HCT116 (cell line): ENCODE measurements at regions not wholly inside any gene's neighbourhood (a gene's known extent, or its start where the extent isn't known, plus 50 kb on each side); places are given as distances from the start of the nearest gene placed in this dataset.

ENCODE experiments used
- ATAC-seq: fragments of 200-7000 bp; cut with Tn5 transposase; 2 replicates; pipeline ENCODE4 v1.9.1; 2020; ENCODE audit warnings: mild to moderate bottlenecking, moderate library complexity
- BruUV-seq: library from RNA; stranded (reverse); fragments of 400-500 nt; replicated peaks from 2 replicates; lab custom pipeline; 2021; lab: Mats Ljungman, UMichigan
- CTCF ChIA-PET: fragments of 300-600 bp; sonication (Branson Sonifier 250); formaldehyde crosslinking; loops from one replicate; lab custom pipeline; 2021; ENCODE audit warnings: antibody characterized with exemption; lab: Charles Lee
- POLR2A ChIA-PET: fragments of 300-600, 350-600 bp; sonication (Branson Sonifier 250); formaldehyde crosslinking; loops from one replicate; lab custom pipeline; 2021; ENCODE audit warnings: antibody characterized with exemption; lab: Charles Lee
- RAD21 ChIA-PET, 2 experiments: fragments of 300-600 bp; sonication (Branson Sonifier 250); formaldehyde crosslinking; loops; one replicate each; lab custom pipeline; 2023; ENCODE audit warnings: low total read pairs in 2 of 2; ENCODE audit not compliant: uncharacterized antibody in 2 of 2, unreplicated experiment in 2 of 2, low non-redundant PET in 1 of 2; lab: Charles Lee
- DNase-seq: peaks from one replicate; pipeline ENCODE4 v3.0.0-alpha.2; 2010; ENCODE audit warnings: low read depth, low spot score
- H2AFZ ChIP-seq: fragments of 200-600 bp; shearing (Covaris generic), sonication (generic); 2 replicates; pipeline ENCODE4 v1.6.1; 2017; ENCODE audit warnings: low read depth, mixed run types, mixed read lengths, antibody characterized with exemption, low read length; ENCODE audit not compliant: poor library complexity, severe bottlenecking
- H3K27ac ChIP-seq: 2 replicates; pipeline ENCODE4 v1.5.1; 2012; ENCODE audit warnings: low read depth, low read length
- H3K27me3 ChIP-seq: fragments of 200-600 bp; sonication (generic); 2 replicates; pipeline ENCODE4 v1.6.1; 2016; ENCODE audit warnings: mixed run types, low read length, mixed read lengths; ENCODE audit not compliant: insufficient read depth
- H3K36me3 ChIP-seq, 2 experiments: fragments of 200-500 bp in 1 of 2; fragments of 200-600 bp in 1 of 2; sonication (Bioruptor generic) in 1 of 2; sonication (generic) in 1 of 2; 2 replicates each; pipeline versions ENCODE4 v1.5.1 to v1.6.1; 2014 to 2016; ENCODE audit warnings: low read length in 2 of 2, inconsistent platforms in 1 of 2, mixed read lengths in 1 of 2, mixed run types in 1 of 2; ENCODE audit not compliant: insufficient read depth in 2 of 2, control insufficient read depth in 1 of 2
- H3K4me1 ChIP-seq, 2 experiments: fragments of 200-600 bp in 1 of 2; sonication (generic) in 1 of 2; 2 replicates each; pipeline versions ENCODE4 v1.5.1 to v1.6.1; 2012 to 2017; ENCODE audit warnings: low read length in 2 of 2, inconsistent platforms in 1 of 2, mild to moderate bottlenecking in 1 of 2, mixed read lengths in 1 of 2, mixed run types in 1 of 2, moderate library complexity in 1 of 2; ENCODE audit not compliant: insufficient read depth in 2 of 2, control insufficient read depth in 1 of 2
- H3K4me2 ChIP-seq: fragments of 200-600 bp; sonication (generic); 2 replicates; pipeline ENCODE4 v1.6.1; 2017; ENCODE audit warnings: mixed run types, low read length, mixed read lengths
- H3K4me3 ChIP-seq, 2 experiments: fragments of 200-600 bp in 1 of 2; sonication (generic) in 1 of 2; replicated peaks in 1 of 2; 2 replicates each; pipeline ENCODE4 v1.5.1; 2011 to 2016; ENCODE audit warnings: low read length in 2 of 2, control low read depth in 1 of 2, low read depth in 1 of 2, mild to moderate bottlenecking in 1 of 2, mixed read lengths in 1 of 2, mixed run types in 1 of 2
- H3K79me2 ChIP-seq: fragments of 200-600 bp; sonication (generic); 2 replicates; pipeline ENCODE4 v1.6.1; 2017; ENCODE audit warnings: mild to moderate bottlenecking, mixed run types, low read length, moderate library complexity, mixed read lengths; ENCODE audit not compliant: insufficient read depth
- H3K9ac ChIP-seq: fragments of 200-600 bp; sonication (generic); 2 replicates; pipeline ENCODE4 v1.6.1; 2016; ENCODE audit warnings: low read length, mixed read lengths
- H3K9me2 ChIP-seq: fragments of 200-600 bp; sonication (generic), shearing (Covaris generic); 2 replicates; pipeline ENCODE4 v1.6.1; 2017; ENCODE audit warnings: mixed run types, mild to moderate bottlenecking, moderate library complexity; ENCODE audit not compliant: insufficient read depth
- H3K9me3 ChIP-seq, 2 experiments: fragments of 200-500 bp in 1 of 2; fragments of 200-600 bp in 1 of 2; sonication (Bioruptor generic) in 1 of 2; sonication (generic) in 1 of 2; 2 replicates each; pipeline ENCODE4 v1.6.1; 2014 to 2017; ENCODE audit warnings: low read length in 2 of 2, mixed read lengths in 2 of 2, inconsistent platforms in 1 of 2, low read depth in 1 of 2, mild to moderate bottlenecking in 1 of 2, mixed run types in 1 of 2, moderate library complexity in 1 of 2; ENCODE audit not compliant: control insufficient read depth in 1 of 2, insufficient read depth in 1 of 2
- H4K20me1 ChIP-seq: fragments of 200-600 bp; sonication (generic), shearing (Covaris generic); 2 replicates; pipeline ENCODE4 v1.6.1; 2017; ENCODE audit warnings: mixed run types, mild to moderate bottlenecking, moderate library complexity; ENCODE audit not compliant: insufficient read depth
- CEBPB ChIP-seq: IDR thresholded peaks from 2 replicates; pipeline ENCODE4 v1.6.1; 2012; ENCODE audit warnings: low read depth
- EGR1 ChIP-seq: IDR thresholded peaks from 2 replicates; pipeline ENCODE4 v1.6.1; 2012; ENCODE audit warnings: low read depth
- POLR2AphosphoS5 ChIP-seq: IDR thresholded peaks from 2 replicates; pipeline ENCODE4 v1.6.1; 2011; ENCODE audit warnings: mild to moderate bottlenecking, low read depth, low read length, moderate library complexity
- RAD21 ChIP-seq: IDR thresholded peaks from 2 replicates; pipeline ENCODE4 v1.6.1; 2012; ENCODE audit warnings: low read depth, mild to moderate bottlenecking
- SIN3A ChIP-seq: IDR thresholded peaks from 2 replicates; pipeline ENCODE4 v1.6.1; 2012; ENCODE audit warnings: low read depth
- SP1 ChIP-seq: IDR thresholded peaks from 2 replicates; pipeline ENCODE4 v1.6.1; 2012; ENCODE audit warnings: low read depth
- SRF ChIP-seq: IDR thresholded peaks from 2 replicates; pipeline ENCODE4 v1.6.1; 2012; ENCODE audit warnings: low read depth
- TCF7L2 ChIP-seq: IDR thresholded peaks from 2 replicates; pipeline ENCODE4 v1.7.0; 2011; ENCODE audit warnings: borderline replicate concordance, inconsistent platforms; ENCODE audit not compliant: insufficient read depth, insufficient read length; ENCODE audit errors: extremely low read depth
- YY1 ChIP-seq: IDR thresholded peaks from 2 replicates; pipeline ENCODE4 v1.6.1; 2011; ENCODE audit warnings: low read length, low read depth, moderate library complexity, mild to moderate bottlenecking; ENCODE audit not compliant: insufficient replicate concordance; ENCODE audit errors: extremely low read depth
- ZFX ChIP-seq: fragments of 450-650 bp; IDR thresholded peaks from 2 replicates; pipeline ENCODE4 v1.6.1; 2017
- intact Hi-C: fragments of 100-400 bp; cut with micrococcal nuclease; formaldehyde crosslinking; loops from 2 replicates; pipeline ENCODE4 v1.10.0; 2022
- TF ChIP-seq, protein P1 (sequence below): IDR thresholded peaks from 2 replicates; pipeline ENCODE4 v1.6.1; 2012
- TF ChIP-seq, protein P2 (sequence below): IDR thresholded peaks from 2 replicates; pipeline ENCODE4 v1.6.1; 2012; ENCODE audit warnings: low read depth
- TF ChIP-seq, protein P3 (sequence below), 3 experiments: fragments of 200-600 bp in 1 of 3; sonication (generic) in 1 of 3; IDR thresholded peaks in 2 of 3; conservative IDR thresholded peaks in 1 of 3; 2 replicates each; pipeline ENCODE4 v1.5.1; 2012 to 2017; ENCODE audit warnings: low read depth in 2 of 3, low read length in 2 of 3, antibody characterized with exemption in 1 of 3, borderline replicate concordance in 1 of 3, control low read depth in 1 of 3, mild to moderate bottlenecking in 1 of 3, mixed read lengths in 1 of 3, mixed run types in 1 of 3, moderate library complexity in 1 of 3; ENCODE audit not compliant: insufficient read depth in 1 of 3

DNA sequence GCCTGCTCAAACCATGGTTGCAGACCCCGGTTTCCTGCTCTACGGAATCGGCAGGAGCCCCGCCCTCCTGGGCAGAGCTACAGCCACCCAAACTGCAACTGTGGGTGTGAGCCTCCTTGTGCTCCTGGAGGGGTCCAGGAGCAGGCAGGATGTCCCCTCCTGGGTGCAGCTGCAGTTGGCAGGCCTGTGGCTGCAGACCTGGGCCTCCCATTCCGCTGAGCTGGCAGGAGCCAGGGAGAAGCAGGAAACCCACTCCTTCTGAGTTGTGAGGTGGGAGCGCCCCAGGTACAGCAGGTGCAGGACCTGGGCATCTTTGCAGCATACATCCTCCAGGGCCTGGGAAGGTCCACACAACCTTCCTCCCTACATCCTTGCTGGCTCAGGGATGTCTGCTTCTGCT is 578.7 kb upstream of the USP24 start:
- Histone ChIP-seq H4K20me1 (no peaks in the 10 kb centered on the region), H3K9me2 (no peaks in the 10 kb centered on the region), H2AFZ (no peak overlapping the region), H3K4me2 (no peak overlapping the region), H3K4me3 (no peak overlapping the region), H3K4me1 (no peaks in the 10 kb centered on the region), H3K79me2 (no peaks in the 10 kb centered on the region)
- DNase-seq = no peak
- BruUV-seq = no TSS peak
- intact Hi-C loops = no loop called here
- CTCF ChIA-PET = no interaction called here
- TF ChIP-seq SP1 (no peak), YY1 (no peak), POLR2AphosphoS5 (no peak), RAD21 (no peak), ZFX (no peak), TCF7L2 (no peak), EGR1 (no peak), CEBPB (no peak), SRF (no peak), SIN3A (no peak)
- TF ChIP-seq, protein P1, sequence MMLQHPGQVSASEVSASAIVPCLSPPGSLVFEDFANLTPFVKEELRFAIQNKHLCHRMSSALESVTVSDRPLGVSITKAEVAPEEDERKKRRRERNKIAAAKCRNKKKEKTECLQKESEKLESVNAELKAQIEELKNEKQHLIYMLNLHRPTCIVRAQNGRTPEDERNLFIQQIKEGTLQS = no peak
- TF ChIP-seq, protein P2, sequence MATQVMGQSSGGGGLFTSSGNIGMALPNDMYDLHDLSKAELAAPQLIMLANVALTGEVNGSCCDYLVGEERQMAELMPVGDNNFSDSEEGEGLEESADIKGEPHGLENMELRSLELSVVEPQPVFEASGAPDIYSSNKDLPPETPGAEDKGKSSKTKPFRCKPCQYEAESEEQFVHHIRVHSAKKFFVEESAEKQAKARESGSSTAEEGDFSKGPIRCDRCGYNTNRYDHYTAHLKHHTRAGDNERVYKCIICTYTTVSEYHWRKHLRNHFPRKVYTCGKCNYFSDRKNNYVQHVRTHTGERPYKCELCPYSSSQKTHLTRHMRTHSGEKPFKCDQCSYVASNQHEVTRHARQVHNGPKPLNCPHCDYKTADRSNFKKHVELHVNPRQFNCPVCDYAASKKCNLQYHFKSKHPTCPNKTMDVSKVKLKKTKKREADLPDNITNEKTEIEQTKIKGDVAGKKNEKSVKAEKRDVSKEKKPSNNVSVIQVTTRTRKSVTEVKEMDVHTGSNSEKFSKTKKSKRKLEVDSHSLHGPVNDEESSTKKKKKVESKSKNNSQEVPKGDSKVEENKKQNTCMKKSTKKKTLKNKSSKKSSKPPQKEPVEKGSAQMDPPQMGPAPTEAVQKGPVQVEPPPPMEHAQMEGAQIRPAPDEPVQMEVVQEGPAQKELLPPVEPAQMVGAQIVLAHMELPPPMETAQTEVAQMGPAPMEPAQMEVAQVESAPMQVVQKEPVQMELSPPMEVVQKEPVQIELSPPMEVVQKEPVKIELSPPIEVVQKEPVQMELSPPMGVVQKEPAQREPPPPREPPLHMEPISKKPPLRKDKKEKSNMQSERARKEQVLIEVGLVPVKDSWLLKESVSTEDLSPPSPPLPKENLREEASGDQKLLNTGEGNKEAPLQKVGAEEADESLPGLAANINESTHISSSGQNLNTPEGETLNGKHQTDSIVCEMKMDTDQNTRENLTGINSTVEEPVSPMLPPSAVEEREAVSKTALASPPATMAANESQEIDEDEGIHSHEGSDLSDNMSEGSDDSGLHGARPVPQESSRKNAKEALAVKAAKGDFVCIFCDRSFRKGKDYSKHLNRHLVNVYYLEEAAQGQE = no peak
- TF ChIP-seq, protein P3, sequence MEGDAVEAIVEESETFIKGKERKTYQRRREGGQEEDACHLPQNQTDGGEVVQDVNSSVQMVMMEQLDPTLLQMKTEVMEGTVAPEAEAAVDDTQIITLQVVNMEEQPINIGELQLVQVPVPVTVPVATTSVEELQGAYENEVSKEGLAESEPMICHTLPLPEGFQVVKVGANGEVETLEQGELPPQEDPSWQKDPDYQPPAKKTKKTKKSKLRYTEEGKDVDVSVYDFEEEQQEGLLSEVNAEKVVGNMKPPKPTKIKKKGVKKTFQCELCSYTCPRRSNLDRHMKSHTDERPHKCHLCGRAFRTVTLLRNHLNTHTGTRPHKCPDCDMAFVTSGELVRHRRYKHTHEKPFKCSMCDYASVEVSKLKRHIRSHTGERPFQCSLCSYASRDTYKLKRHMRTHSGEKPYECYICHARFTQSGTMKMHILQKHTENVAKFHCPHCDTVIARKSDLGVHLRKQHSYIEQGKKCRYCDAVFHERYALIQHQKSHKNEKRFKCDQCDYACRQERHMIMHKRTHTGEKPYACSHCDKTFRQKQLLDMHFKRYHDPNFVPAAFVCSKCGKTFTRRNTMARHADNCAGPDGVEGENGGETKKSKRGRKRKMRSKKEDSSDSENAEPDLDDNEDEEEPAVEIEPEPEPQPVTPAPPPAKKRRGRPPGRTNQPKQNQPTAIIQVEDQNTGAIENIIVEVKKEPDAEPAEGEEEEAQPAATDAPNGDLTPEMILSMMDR (IDR thresholded peaks at IDR 0.05 in 2 of 3, conservative IDR thresholded peaks at IDR 0.05 in 1 of 3; ENCODE audit: borderline replicate concordance in 1 of 3, insufficient read depth in 1 of 3, low read depth in 2 of 3, low read length in 2 of 3) = no peak
- TF ChIP-seq, all 23 proteins: peak for 0
- POLR2A ChIA-PET = no interaction called here
- no peaks in the 10 kb centered on the region for H3K27me3 ChIP-seq
- no peaks in the 10 kb centered on the region for H3K9me3 ChIP-seq
- no peak overlapping the region for H3K27ac ChIP-seq
- RAD21 ChIA-PET = no interaction called here
- no peaks in the 10 kb centered on the region for H3K36me3 ChIP-seq
- no peak for ATAC-seq
- no peak overlapping the region for H3K9ac ChIP-seq
